ENCODE measurements at regions not wholly inside any gene's neighbourhood (a gene's known extent, or its start where the extent isn't known, plus 50 kb on each side); places are given as distances from the start of the nearest gene placed in this dataset.

DNA sequence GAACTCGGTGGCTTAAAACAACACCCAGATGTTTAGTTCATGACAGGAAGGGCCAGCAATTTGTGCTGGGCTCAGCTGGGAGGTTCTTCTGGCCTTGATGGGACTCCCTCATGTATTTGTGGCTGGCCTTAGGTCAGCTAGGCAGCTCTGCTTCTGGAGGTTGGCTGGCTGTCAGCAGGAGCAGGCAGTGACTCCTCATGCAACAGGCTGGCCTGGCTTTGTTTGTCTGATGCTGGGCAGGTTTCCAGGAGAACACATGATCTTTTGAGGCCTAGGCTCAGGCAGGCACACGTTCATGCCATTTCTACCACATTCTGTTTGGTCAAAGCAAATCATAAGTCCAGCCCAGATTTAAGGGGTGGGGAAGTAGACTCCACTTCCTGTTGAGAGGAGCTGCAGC is 571.2 kb downstream of the TBC1D22A start:
- no peak overlapping the region for H2AFZ ChIP-seq
- peaks cover 98% of the 10 kb centered on the region for H3K9me3 Mint-ChIP-seq
- no peak for DNase-seq (ENCODE audit: low spot score)
- H3K4me3 Mint-ChIP-seq: no peak overlapping the region
- peaks cover 66% of the 10 kb centered on the region for H3K36me3 Mint-ChIP-seq (ENCODE audit: low read depth)
- no peak overlapping the region for H3K27ac Mint-ChIP-seq
- no peaks in the 10 kb centered on the region; the same call in 1 of the 2 replicates for H3K36me3 ChIP-seq (ENCODE audit: insufficient read depth)
- no peak for TF ChIP-seq NANOG (IDR thresholded peaks at IDR 0.05; ENCODE audit: borderline replicate concordance)
- TF ChIP-seq ETS1 (IDR thresholded peaks at IDR 0.05): no peak
- no peak for TF ChIP-seq ZNF114 (CRISPR knock-in tag; IDR thresholded peaks at IDR 0.05)
- TF ChIP-seq STAT1 (IDR thresholded peaks at IDR 0.05; ENCODE audit: unreplicated experiment): no peak
- no peak for TF ChIP-seq EZH2 (IDR thresholded peaks at IDR 0.05; ENCODE audit: low read depth, unreplicated experiment)
- no peak for TF ChIP-seq JUNB (IDR thresholded peaks at IDR 0.05; ENCODE audit: unreplicated experiment)
- TF ChIP-seq, protein P1, sequence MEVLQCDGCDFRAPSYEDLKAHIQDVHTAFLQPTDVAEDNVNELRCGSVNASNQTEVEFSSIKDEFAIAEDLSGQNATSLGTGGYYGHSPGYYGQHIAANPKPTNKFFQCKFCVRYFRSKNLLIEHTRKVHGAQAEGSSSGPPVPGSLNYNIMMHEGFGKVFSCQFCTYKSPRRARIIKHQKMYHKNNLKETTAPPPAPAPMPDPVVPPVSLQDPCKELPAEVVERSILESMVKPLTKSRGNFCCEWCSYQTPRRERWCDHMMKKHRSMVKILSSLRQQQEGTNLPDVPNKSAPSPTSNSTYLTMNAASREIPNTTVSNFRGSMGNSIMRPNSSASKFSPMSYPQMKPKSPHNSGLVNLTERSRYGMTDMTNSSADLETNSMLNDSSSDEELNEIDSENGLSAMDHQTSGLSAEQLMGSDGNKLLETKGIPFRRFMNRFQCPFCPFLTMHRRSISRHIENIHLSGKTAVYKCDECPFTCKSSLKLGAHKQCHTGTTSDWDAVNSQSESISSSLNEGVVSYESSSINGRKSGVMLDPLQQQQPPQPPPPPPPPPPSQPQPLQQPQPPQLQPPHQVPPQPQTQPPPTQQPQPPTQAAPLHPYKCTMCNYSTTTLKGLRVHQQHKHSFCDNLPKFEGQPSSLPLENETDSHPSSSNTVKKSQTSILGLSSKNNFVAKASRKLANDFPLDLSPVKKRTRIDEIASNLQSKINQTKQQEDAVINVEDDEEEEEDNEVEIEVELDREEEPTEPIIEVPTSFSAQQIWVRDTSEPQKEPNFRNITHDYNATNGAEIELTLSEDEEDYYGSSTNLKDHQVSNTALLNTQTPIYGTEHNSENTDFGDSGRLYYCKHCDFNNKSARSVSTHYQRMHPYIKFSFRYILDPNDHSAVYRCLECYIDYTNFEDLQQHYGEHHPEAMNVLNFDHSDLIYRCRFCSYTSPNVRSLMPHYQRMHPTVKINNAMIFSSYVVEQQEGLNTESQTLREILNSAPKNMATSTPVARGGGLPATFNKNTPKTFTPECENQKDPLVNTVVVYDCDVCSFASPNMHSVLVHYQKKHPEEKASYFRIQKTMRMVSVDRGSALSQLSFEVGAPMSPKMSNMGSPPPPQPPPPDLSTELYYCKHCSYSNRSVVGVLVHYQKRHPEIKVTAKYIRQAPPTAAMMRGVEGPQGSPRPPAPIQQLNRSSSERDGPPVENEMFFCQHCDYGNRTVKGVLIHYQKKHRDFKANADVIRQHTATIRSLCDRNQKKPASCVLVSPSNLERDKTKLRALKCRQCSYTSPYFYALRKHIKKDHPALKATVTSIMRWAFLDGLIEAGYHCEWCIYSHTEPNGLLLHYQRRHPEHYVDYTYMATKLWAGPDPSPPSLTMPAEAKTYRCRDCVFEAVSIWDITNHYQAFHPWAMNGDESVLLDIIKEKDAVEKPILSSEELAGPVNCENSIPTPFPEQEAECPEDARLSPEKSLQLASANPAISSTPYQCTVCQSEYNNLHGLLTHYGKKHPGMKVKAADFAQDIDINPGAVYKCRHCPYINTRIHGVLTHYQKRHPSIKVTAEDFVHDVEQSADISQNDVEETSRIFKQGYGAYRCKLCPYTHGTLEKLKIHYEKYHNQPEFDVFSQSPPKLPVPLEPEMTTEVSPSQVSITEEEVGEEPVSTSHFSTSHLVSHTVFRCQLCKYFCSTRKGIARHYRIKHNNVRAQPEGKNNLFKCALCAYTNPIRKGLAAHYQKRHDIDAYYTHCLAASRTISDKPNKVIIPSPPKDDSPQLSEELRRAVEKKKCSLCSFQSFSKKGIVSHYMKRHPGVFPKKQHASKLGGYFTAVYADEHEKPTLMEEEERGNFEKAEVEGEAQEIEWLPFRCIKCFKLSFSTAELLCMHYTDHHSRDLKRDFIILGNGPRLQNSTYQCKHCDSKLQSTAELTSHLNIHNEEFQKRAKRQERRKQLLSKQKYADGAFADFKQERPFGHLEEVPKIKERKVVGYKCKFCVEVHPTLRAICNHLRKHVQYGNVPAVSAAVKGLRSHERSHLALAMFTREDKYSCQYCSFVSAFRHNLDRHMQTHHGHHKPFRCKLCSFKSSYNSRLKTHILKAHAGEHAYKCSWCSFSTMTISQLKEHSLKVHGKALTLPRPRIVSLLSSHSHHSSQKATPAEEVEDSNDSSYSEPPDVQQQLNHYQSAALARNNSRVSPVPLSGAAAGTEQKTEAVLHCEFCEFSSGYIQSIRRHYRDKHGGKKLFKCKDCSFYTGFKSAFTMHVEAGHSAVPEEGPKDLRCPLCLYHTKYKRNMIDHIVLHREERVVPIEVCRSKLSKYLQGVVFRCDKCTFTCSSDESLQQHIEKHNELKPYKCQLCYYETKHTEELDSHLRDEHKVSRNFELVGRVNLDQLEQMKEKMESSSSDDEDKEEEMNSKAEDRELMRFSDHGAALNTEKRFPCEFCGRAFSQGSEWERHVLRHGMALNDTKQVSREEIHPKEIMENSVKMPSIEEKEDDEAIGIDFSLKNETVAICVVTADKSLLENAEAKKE (CRISPR knock-in tag; IDR thresholded peaks at IDR 0.05): no peak
- no peak for TF ChIP-seq REST (IDR thresholded peaks at IDR 0.05; ENCODE audit: unreplicated experiment)
- TF ChIP-seq POLR2AphosphoS5 (IDR thresholded peaks at IDR 0.05; ENCODE audit: low read depth): no peak
- TF ChIP-seq EZH2phosphoT487 (IDR thresholded peaks at IDR 0.05; ENCODE audit: unreplicated experiment): no peak
- no peak for TF ChIP-seq CREB1 (CRISPR knock-in tag; IDR thresholded peaks at IDR 0.05; ENCODE audit: low read depth)
- H3K27me3 Mint-ChIP-seq (ENCODE audit: insufficient read depth, low read depth, poor library complexity): peaks cover 15% of the 10 kb centered on the region
- H3K27me3 ChIP-seq (ENCODE audit: insufficient read depth): no peaks in the 10 kb centered on the region
- H3F3A ChIP-seq (replicated peaks; ENCODE audit: low read depth): no peaks in the 10 kb centered on the region
- H4K20me1 ChIP-seq (replicated peaks; ENCODE audit: insufficient read depth): no peaks in the 10 kb centered on the region
- no peaks in the 10 kb centered on the region for H3K9me2 ChIP-seq (ENCODE audit: insufficient read depth)
- H3K79me2 ChIP-seq (replicated peaks; ENCODE audit: insufficient read depth): no peaks in the 10 kb centered on the region
- H3K4me1 ChIP-seq (ENCODE audit: insufficient read depth): no peaks in the 10 kb centered on the region
- H3K4me2 ChIP-seq: no peak overlapping the region
- H3K4me3 ChIP-seq: no peak overlapping the region
- H3K27ac ChIP-seq (ENCODE audit: low read depth): no peak overlapping the region
- ATAC-seq: no peak
- H3K4me1 Mint-ChIP-seq: no peaks in the 10 kb centered on the region

All from GM23338 (cell line).